Dendritic cell treated with granulocyte-macrophage colony-stimulating factor and Interleukin-4, amounts not matched to agents 40 ng/mL and 50 ng/mL, for 4 days (primary cell): ENCODE measurements at regions not wholly inside any gene's neighbourhood (a gene's known extent, or its start where the extent isn't known, plus 50 kb on each side); places are given as distances from the start of the nearest gene placed in this dataset.

Experiments
- H3K27ac Mint-ChIP-seq: one replicate; pipeline ENCODE4 v1.8.0; 2022; ENCODE audit warnings: mild to moderate bottlenecking, mixed read lengths
- H3K27me3 Mint-ChIP-seq: one replicate; pipeline ENCODE4 v1.8.0; 2022; ENCODE audit warnings: mild to moderate bottlenecking, mixed read lengths
- H3K36me3 Mint-ChIP-seq: one replicate; pipeline ENCODE4 v1.8.0; 2022; ENCODE audit warnings: low read depth, mixed read lengths
- H3K4me1 Mint-ChIP-seq: one replicate; pipeline ENCODE4 v1.8.0; 2022; ENCODE audit warnings: low read depth, mixed read lengths
- H3K4me3 Mint-ChIP-seq: one replicate; pipeline ENCODE4 v1.8.0; 2022; ENCODE audit warnings: mild to moderate bottlenecking, moderate library complexity, mixed read lengths
- H3K9me3 Mint-ChIP-seq: one replicate; pipeline ENCODE4 v1.8.0; 2022; ENCODE audit warnings: mixed read lengths
- intact Hi-C: fragments of 100-400 bp; cut with micrococcal nuclease; formaldehyde crosslinking; loops from one replicate; pipeline ENCODE4 v1.15.0; 2022

GRCh38 chr16:54632322-54633220 lies 298.1 kb upstream of the IRX5 start:
- Mint-ChIP-seq H3K36me3 (no peaks in the 10 kb centered on the region), H3K27me3 (peaks cover 4% of the 10 kb centered on the region), H3K4me3 (no peak overlapping the region), H3K9me3 (no peaks in the 10 kb centered on the region), H3K4me1 (no peaks in the 10 kb centered on the region), H3K27ac (no peak overlapping the region)
- intact Hi-C loops, result no loop called here

GRCh38 chr16:54631782-54632181 lies 298.9 kb upstream of the IRX5 start:
- intact Hi-C loops, result no loop called here
- Mint-ChIP-seq H3K36me3 (no peaks in the 10 kb centered on the region), H3K27me3 (peaks cover 3% of the 10 kb centered on the region), H3K4me1 (no peaks in the 10 kb centered on the region), H3K9me3 (no peaks in the 10 kb centered on the region), H3K4me3 (no peak overlapping the region), H3K27ac (no peak overlapping the region)

GRCh38 chr16:54630284-54630967 lies 300.2 kb upstream of the IRX5 start:
- Mint-ChIP-seq H3K4me1 (no peaks in the 10 kb centered on the region), H3K27ac (no peak overlapping the region)

GRCh38 chr16:54628796-54629625 lies 301.7 kb upstream of the IRX5 start:
- Mint-ChIP-seq H3K27me3 (no peaks in the 10 kb centered on the region), H3K27ac (no peak overlapping the region), H3K36me3 (no peaks in the 10 kb centered on the region), H3K4me1 (no peaks in the 10 kb centered on the region), H3K9me3 (no peaks in the 10 kb centered on the region), H3K4me3 (no peak overlapping the region)
- intact Hi-C loops, result no loop called here

More at GRCh38 chr16:54630284-54630967, 300.2 kb upstream of the IRX5 start:
- Mint-ChIP-seq H3K27me3 (peaks cover 2% of the 10 kb centered on the region), H3K4me3 (no peak overlapping the region), H3K9me3 (no peaks in the 10 kb centered on the region), H3K36me3 (no peaks in the 10 kb centered on the region)
- intact Hi-C loops, result no loop called here

- H3K27me3 Mint-ChIP-seq, result no peaks in the 10 kb centered on the region
- H3K4me3 Mint-ChIP-seq, result no peak overlapping the region
- H3K4me1 Mint-ChIP-seq, result no peaks in the 10 kb centered on the region
- intact Hi-C loops, result no loop called here
- H3K36me3 Mint-ChIP-seq, result no peaks in the 10 kb centered on the region
- no peaks in the 10 kb centered on the region for H3K9me3 Mint-ChIP-seq
- H3K27ac Mint-ChIP-seq, result no peak overlapping the region
Observed at GRCh38 chr16:54627616-54628015, 303.0 kb upstream of the IRX5 start.

GRCh38 chr16:54623636-54624035 lies 307.0 kb upstream of the IRX5 start:
- H3K4me3 Mint-ChIP-seq, result no peak overlapping the region
- no peaks in the 10 kb centered on the region for H3K9me3 Mint-ChIP-seq
- H3K27ac Mint-ChIP-seq, result no peak overlapping the region

GRCh38 chr16:54620197-54620596 lies 310.5 kb upstream of the IRX5 start:
- Mint-ChIP-seq H3K9me3 (no peaks in the 10 kb centered on the region), H3K36me3 (no peaks in the 10 kb centered on the region), H3K4me1 (no peaks in the 10 kb centered on the region), H3K27me3 (peaks cover 3% of the 10 kb centered on the region), H3K27ac (no peak overlapping the region), H3K4me3 (no peak overlapping the region)
- intact Hi-C loops, result no loop called here

More at GRCh38 chr16:54623636-54624035, 307.0 kb upstream of the IRX5 start:
- Mint-ChIP-seq H3K4me1 (no peaks in the 10 kb centered on the region), H3K27me3 (peaks cover 3% of the 10 kb centered on the region), H3K36me3 (no peaks in the 10 kb centered on the region)
- intact Hi-C loops, result no loop called here

GRCh38 chr16:54616610-54617009 lies 314.1 kb upstream of the IRX5 start:
- Mint-ChIP-seq H3K36me3 (no peaks in the 10 kb centered on the region), H3K9me3 (no peaks in the 10 kb centered on the region), H3K4me3 (no peak overlapping the region), H3K27ac (no peak overlapping the region), H3K4me1 (no peaks in the 10 kb centered on the region), H3K27me3 (no peaks in the 10 kb centered on the region)
- intact Hi-C loops, result no loop called here

GRCh38 chr16:54605536-54606066 lies 319.0 kb upstream of the IRX3 start:
- no peaks in the 10 kb centered on the region for H3K27me3 Mint-ChIP-seq
- intact Hi-C loops, result no loop called here
- H3K36me3 Mint-ChIP-seq, result no peaks in the 10 kb centered on the region
- no peaks in the 10 kb centered on the region for H3K4me1 Mint-ChIP-seq
- H3K9me3 Mint-ChIP-seq, result peaks cover 21% of the 10 kb centered on the region
- no peak overlapping the region for H3K27ac Mint-ChIP-seq
- H3K4me3 Mint-ChIP-seq, result no peak overlapping the region

GRCh38 chr16:54602666-54603065 lies 316.1 kb upstream of the IRX3 start:
- no peaks in the 10 kb centered on the region for H3K36me3 Mint-ChIP-seq
- intact Hi-C loops, result no loop called here

GRCh38 chr16:54597222-54597621 lies 310.6 kb upstream of the IRX3 start:
- Mint-ChIP-seq H3K4me1 (no peaks in the 10 kb centered on the region), H3K36me3 (no peaks in the 10 kb centered on the region), H3K4me3 (no peak overlapping the region), H3K27me3 (peaks cover 19% of the 10 kb centered on the region), H3K9me3 (no peaks in the 10 kb centered on the region), H3K27ac (no peak overlapping the region)
- intact Hi-C loops, result no loop called here

More at GRCh38 chr16:54602666-54603065, 316.1 kb upstream of the IRX3 start:
- Mint-ChIP-seq H3K4me1 (no peaks in the 10 kb centered on the region), H3K27ac (no peak overlapping the region), H3K27me3 (no peaks in the 10 kb centered on the region), H3K9me3 (peaks cover 21% of the 10 kb centered on the region), H3K4me3 (no peak overlapping the region)

- intact Hi-C loops, result no loop called here
Observed at GRCh38 chr16:54595621-54596020, 309.0 kb upstream of the IRX3 start.

GRCh38 chr16:54594601-54595391 lies 308.2 kb upstream of the IRX3 start:
- intact Hi-C loops, result no loop called here
- H3K36me3 Mint-ChIP-seq, result no peaks in the 10 kb centered on the region
- peaks cover 21% of the 10 kb centered on the region for H3K27me3 Mint-ChIP-seq
- H3K4me1 Mint-ChIP-seq, result no peaks in the 10 kb centered on the region
- H3K4me3 Mint-ChIP-seq, result no peak overlapping the region
- H3K9me3 Mint-ChIP-seq, result no peaks in the 10 kb centered on the region
- H3K27ac Mint-ChIP-seq, result no peak overlapping the region

More at GRCh38 chr16:54595621-54596020, 309.0 kb upstream of the IRX3 start:
- Mint-ChIP-seq H3K4me3 (no peak overlapping the region), H3K4me1 (no peaks in the 10 kb centered on the region), H3K36me3 (no peaks in the 10 kb centered on the region), H3K27ac (no peak overlapping the region), H3K27me3 (peaks cover 21% of the 10 kb centered on the region), H3K9me3 (no peaks in the 10 kb centered on the region)
